ENCODE measurements at regions not wholly inside any gene's neighbourhood (a gene's known extent, or its start where the extent isn't known, plus 50 kb on each side); places are given as distances from the start of the nearest gene placed in this dataset.
"Not testable (repeated sequence)": the region's sequence is repeated elsewhere in the genome, so short reads cannot be mapped to it uniquely, and the experiment has no call there.

- ATAC-seq, result no peak
Observed at GRCh38 chr10:64765498-64765897, 1244.3 kb downstream of the REEP3 start.

- no peak for ATAC-seq
Observed at GRCh38 chr10:64771253-64772050, 1250.3 kb downstream of the REEP3 start.

DNA sequence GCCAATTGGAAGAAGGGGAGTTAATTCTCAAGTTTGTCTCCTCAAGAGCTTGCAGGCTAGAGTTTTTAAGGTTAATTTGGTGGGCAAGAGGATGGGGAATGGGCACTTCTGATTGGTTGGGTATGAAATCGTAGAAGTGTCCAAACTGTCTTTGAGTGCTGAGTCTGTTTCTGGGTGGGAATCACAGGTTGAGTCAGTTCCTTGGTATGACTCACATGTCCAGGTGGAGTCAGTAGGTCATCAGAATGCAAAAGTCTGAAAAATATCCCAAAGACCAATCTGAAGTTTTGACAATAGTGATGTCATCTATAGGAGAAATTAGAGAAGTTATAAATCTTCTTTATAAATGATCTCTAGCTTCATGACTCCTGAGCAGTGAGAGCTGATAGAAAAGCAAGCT, 1252.2 kb downstream of the REEP3 start:
- no peak for ATAC-seq

- ATAC-seq, result not testable (repeated sequence)
Observed at GRCh38 chr10:64784451-64784850, 1263.2 kb downstream of the REEP3 start.

- ATAC-seq, result no peak
Observed at GRCh38 chr10:64785816-64786215, 1264.6 kb downstream of the REEP3 start.

- no peak for ATAC-seq
Observed at GRCh38 chr10:64786989-64787388, 1265.8 kb downstream of the REEP3 start.

DNA sequence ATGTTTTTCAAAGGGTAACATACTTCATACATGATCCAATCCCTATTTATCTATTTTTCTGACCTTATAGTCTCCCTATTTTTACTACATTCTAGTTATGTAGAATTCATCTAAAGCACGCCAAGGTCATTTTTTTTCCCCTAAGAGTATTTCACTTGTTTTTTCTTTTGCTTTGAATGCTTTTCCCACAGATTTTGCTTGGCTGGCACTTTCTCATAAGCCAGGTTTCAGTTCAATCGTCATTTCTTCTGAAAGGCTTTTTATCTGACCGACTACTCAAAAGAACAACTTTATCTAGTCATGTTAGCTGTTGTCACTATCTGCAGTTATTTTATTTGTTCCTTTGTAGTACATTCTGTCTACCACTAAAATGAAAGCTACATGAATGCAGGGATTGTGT, 1274.6 kb downstream of the REEP3 start:
- ATAC-seq, result no peak

DNA sequence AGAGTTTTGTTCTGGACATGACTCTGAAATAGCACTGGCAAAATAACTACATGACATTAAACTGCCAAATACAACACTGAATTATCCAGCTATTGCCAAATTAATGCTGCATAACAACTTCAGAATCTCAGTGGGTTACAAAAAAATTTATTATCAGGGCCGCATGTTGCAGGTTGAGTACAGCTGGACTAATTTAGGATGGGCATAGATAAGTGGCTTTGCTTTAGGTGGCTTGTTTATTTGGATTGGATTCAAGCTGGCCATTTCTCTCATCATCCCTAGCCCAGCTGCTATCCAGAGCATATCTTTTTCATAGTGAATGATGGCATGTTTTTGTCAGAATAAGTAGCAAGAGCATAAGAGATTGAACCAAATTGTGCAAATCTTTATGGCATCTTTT, 1277.1 kb downstream of the REEP3 start:
- no peak for ATAC-seq

DNA sequence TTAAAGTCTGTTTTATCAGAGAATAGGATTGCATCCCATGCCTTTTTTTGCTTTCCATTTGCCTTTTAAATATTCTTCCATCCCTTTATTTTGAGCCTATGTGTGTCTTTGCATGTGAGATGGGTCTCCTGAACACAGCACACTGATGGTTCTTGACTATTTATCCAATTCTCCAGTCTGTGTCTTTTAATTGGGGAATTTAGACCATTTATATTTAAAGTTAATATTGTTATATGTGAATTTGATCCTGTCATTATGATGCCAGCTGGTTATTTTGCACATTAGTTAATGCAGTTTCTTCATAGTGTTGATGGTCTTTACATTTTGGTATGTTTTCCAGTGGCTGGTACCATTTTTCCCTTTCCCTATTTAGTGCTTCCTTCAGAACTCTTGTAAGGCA, 1287.0 kb downstream of the REEP3 start:
- ATAC-seq, result not testable (repeated sequence)

DNA sequence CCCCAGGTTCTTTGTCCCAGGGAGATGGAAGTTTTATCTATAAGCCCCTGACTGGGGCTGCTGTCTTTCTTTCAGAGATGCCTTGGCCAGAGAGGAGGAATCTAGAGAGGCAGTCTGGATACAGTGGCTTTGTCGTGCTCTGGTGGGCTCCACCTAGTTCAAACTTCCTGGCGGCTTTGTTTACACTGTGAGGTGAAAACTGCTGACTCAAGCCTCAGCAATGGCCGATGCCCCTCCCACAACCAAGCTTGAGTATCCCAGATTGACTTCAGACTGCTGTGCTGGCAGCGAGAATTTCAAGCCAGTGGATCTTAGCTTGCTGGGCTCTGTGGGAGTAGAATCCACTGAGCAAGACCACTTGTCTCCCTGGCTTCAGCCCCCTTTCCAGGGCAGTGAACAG, 1288.8 kb downstream of the REEP3 start:
- not testable (repeated sequence) for ATAC-seq

DNA sequence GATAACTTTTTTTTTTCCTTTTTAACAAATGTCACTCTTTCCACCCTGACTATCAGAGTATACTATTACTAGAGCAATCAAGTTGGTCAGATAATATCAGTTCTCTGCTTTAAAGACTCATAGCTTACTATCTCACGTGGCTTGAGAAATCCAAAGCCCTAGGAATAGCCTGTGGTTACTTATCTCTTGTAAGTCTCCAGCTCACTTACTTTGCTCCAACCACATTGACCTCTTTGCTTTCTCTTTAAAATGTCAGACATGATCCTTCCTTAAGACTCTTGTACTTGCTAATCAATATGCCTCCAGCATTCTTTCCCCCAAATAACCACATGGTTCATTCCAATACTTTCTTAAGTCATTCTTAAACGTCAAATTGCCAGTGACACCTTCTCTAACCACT, 1292.2 kb downstream of the REEP3 start:
- no peak for ATAC-seq

DNA sequence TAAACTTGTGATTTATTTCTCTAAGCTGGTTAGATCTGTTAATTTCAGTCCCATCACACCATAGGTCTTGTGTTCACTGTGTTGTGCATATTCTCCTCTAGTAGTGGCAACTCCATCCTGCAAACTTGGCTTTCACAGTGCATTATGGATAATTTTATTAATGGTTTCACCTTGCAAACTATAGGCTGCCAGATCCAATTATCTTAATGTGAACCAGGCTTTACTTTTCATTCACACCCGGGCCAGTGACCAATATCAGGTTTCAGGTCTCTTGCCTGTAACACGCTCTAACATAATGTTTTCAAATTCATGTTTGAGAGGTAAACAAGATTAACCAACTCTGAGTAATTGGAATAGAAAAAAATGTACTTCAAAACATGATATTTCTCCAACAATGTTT, 1293.0 kb downstream of the REEP3 start:
- ATAC-seq, result no peak

DNA sequence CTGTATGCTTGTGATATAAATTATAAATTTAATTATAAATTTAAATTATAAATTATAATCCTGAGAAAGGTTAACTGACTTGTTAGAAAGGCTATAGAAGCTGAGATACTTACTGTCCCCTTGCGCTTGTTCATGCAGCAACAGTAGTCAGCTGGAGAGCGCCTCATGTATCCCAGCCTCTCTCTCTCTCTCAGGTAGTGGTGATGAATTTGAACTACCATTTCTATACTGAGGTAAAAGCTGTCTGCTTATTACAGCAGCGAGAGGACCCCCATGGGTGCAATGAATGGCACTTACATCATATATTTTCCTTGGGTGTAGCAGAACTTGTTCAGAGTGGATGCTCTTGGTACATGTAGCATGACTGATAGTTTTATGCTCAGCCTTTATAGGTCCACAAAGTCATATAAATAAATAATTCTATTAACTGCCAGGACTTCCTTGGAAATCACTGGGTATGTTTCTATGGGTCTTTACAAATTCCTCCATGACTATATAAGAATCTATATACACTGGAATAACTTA, 1308.7 kb downstream of the REEP3 start:
- no peak for ATAC-seq

DNA sequence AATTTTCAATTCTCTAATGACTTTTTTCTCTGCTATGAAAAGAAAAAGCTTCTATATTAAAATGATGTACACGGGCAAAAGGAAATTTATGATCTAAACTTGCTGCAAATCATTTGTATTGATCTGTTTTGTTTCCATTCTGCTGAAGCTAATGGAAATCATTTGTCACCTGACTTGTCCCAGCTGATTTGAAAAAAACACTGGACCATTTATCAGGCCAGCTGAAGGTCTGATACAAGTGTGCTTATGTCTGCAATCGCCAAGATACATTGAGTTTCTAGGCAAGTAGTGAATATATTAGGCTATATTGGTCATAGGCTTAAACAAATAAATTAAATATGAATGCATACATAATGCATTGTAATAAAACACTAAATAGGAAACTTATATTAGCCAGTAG, 1309.7 kb downstream of the REEP3 start:
- no peak for ATAC-seq

GRCh38 chr10:64840341-64840740, 1319.1 kb downstream of the REEP3 start:
- no peak for ATAC-seq

DNA sequence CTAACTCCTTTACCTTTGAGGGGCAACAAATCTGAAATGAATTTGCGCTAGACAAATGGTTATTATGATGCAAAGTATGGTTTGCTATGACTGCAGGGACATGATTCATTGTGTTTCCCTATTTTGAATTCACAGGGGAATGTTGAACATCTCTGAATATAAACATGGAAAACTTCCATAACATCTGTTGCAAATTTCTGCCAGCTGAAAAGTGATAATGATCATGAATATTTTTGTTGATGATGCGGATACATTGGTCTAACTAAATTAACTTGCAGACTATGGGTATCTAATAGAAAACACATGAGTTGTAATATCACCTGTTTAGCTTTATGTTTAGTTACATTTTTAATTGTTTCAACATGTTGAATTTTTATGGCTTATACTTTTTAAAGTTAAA, 1325.5 kb downstream of the REEP3 start:
- no peak for ATAC-seq

DNA sequence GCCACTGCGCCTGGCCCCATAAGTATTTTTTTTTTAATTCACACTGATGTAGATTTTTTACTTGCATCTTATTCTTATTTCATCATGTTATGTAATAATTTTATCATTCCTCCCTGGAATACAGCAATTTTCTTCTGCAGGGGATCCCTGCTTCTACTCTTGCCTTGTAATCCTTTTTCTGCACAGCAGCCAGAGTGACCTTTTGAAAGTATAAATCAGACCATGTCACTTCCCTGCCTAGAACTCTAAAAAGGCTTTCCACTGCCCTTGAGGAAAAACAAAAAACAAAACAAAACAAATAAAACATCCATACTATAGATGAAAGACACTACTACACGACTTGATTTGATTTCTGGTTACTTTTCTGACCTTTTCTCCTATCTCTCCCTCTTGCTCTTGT, 1334.7 kb downstream of the REEP3 start:
- no peak for ATAC-seq

DNA sequence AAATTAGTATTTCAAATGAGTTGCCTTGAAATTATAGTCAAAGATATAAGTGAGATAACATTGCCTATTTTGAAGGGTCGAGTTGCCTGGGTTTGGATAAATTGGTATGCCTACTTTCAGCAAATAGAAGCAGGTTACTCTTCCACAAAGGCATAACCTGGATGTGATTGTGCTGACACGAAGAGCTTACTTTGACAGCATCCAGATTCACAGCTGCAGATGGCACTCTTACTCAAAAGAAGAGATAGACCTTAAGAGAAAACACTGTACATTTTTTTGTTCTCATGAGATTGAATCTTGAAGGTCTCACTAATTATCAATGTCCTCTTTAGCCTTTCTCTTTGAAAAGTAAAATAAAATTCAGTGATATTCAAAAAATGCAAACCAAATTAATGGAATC, 1338.7 kb downstream of the REEP3 start:
- no peak for ATAC-seq

DNA sequence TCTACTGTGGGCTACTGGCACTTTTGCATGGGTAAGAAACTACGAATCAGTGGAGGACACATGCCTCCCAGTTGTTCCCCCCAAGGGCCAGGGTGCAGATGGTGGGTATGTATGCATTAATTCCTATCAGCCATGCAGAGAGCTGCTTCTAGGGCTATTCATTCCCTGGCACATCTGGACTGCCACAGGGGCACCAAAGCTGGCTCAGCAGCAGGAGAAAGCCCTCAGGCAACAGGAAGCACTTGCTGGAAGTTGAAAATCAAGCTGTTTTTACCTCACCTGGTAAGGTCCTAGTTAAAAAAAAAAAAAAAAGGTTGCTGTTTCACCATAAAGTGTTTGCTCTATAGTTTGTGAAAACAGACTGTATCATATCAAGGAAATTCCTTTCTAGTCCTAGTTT, 1342.6 kb downstream of the REEP3 start:
- ATAC-seq, result no peak

DNA sequence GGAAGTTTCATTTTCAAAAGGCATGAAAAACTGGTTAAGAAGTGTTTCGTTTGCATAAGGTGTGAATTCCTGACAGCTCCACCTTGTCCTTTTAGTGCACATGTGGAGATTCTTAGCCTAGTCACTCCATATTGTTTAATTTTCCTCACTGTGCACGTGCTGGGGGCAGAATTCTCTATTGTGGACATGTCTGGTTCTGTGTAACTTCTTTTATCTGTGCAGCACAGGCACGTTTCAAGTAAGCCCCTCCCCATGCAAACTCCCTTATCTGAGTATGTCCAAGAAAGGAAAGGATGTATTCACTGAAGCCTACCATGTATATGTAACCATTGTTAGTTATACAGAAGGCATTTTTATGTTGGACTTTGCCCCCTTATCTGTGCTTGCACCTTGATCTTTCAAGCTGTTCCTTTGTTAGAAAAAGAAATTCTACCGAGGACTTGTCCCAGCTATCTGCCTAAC, 1346.3 kb downstream of the REEP3 start:
- no peak for ATAC-seq

GRCh38 chr10:64873088-64873487, 1351.9 kb downstream of the REEP3 start:
- no peak for ATAC-seq

GRCh38 chr10:64873959-64874358, 1352.8 kb downstream of the REEP3 start:
- no peak for ATAC-seq

- ATAC-seq, result no peak
Observed at GRCh38 chr10:64880546-64880945, 1359.3 kb downstream of the REEP3 start.

DNA sequence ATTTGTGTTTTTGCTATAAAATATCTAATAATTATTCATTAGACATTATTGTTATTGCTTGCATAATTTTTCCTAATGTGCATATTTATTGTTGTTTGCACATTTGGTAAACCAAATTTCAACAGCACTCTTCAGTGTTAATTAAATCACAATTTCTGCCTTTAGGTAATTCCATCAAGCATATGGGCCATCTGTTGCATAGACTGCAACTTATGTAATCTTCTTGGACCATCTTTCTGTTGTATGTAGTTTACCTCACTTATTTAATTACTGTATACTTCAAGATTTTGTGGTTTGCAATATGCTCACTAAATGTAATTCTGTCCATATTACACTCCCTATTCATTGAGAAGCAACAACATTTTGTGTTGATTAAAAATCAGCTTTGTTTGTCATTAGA, 1360.1 kb downstream of the REEP3 start:
- ATAC-seq, result no peak

- no peak for ATAC-seq
Observed at GRCh38 chr10:64896582-64896981, 1375.4 kb downstream of the REEP3 start.
